Jurkat, Clone E6-1 (cell line): ENCODE measurements at regions not wholly inside any gene's neighbourhood (a gene's known extent, or its start where the extent isn't known, plus 50 kb on each side); places are given as distances from the start of the nearest gene placed in this dataset.

Source experiments
- DNase-seq: peaks from one replicate; pipeline ENCODE4 v3.0.0-alpha.2; 2011; ENCODE audit warnings: low read depth, low spot score
- H3K4me3 ChIP-seq: 2 replicates; pipeline ENCODE4 v1.5.1; 2011; ENCODE audit warnings: mild to moderate bottlenecking, low read length, control low read depth, moderate library complexity

DNA sequence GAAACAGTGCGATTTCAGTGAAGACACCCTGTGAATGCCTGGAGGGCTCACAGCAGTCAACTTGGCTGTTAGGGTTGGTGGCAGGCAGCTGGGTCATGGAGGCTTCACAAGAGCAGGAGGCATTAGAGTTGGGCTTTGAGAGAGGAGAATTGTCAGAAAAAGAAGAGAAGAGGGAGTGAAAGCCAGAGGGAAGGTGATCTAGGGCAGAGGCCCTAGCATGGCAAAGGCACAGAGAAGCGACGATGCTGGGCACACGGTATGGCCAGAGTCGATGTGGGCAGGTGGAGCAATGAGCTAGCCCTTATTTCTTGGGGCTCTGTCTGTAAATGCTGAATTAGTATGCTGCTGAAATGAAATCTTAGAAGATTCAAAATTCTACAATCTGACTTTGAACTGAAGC is 52.6 kb upstream of the OLFM4 start:
- no peak overlapping the region for H3K4me3 ChIP-seq
- DNase-seq = no peak

DNA sequence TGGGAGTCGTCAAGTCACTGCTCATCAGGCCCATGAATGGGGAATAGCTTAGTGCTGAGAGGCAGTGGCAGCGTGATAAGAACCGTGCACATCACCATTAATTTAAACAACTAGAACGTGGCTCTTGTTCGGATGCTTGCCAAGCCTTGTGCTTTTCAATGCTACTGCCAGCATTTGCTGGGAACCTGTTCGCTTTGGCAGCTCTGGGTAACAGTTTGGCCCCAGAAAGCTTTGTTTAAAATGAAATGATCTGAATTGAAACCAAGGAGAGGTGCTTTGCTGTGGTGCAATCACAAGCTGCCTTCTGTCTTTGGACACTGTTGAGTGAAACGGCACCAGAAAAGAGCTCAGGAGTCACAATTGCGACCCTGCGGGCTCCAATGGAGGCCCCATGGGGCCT is 53.5 kb upstream of the OLFM4 start:
- no peak for DNase-seq

DNA sequence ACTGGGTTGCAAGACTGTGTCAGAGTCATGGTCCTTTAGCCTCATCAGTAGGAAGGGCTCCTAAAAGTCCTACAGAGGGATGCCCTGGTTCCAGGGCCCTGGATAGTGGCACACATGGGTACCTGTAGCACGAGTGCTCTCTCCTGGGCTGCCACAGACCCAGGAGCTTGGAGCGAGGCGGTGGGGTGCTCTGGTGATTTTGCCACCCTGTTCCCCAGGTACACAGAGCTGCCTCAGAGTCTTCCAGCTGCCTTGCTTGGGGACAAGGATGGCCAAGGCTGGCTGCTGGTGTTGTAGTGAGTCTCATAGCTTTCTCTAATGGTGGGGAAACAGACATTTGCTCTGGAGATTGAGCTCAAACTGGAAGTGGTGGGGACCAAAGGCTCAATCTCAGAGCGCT is 53.9 kb upstream of the OLFM4 start:
- no peak for DNase-seq
- H3K4me3 ChIP-seq = no peak overlapping the region

More for the DNA sequence above, 53.5 kb upstream of the OLFM4 start:
- H3K4me3 ChIP-seq = no peak overlapping the region

DNA sequence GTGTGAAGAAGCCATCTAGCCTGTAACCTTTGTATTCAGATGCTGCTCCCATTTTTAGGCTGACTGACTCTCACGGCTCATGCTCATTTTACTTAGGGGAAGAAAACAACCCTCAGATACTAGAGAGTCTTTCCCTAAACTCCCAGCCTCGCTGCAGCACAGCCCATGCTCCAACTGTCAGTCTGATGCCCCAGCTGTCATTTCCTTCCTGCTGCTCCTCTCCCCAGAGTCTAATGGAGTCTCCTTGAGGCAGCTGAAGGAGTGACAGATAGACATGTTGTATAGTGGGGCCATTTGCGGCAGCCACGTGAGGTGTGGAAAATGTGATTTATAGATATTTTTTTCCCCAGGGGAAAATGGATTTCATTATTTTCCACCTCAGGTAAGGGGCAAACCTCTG is 59.2 kb upstream of the OLFM4 start:
- no peak overlapping the region for H3K4me3 ChIP-seq
- no peak for DNase-seq

DNA sequence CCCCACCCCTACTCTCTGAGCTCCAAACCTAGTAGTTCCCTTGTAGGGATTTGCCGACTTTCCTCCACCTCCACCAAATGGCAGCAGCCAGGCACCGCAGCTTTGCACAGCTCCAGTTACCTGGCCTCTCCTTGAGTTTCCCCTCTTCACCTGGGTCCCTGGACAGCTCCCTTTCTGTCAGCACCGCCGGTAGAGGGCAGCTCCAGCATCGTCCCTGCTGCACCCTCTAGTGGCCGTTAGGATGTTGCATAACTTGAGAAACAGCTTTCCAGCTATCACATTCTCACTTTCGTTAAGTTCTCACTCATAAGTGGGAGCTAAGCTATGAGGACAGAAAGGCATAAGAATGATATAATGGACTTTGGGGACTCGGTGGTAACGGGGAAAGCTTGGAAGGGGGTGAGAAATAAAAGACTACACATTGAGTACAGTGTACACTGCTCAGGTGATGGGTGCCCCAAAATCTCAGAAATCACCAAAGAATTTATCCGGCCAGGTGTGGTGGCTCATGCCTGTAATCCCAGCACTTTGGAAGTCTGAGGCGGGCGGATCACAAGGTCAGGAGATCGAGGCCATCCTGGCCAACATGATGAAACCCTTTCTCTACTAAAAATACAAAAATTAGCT is 60.4 kb upstream of the OLFM4 start:
- no peak overlapping the region for H3K4me3 ChIP-seq
- DNase-seq = peak; percentile 58

DNA sequence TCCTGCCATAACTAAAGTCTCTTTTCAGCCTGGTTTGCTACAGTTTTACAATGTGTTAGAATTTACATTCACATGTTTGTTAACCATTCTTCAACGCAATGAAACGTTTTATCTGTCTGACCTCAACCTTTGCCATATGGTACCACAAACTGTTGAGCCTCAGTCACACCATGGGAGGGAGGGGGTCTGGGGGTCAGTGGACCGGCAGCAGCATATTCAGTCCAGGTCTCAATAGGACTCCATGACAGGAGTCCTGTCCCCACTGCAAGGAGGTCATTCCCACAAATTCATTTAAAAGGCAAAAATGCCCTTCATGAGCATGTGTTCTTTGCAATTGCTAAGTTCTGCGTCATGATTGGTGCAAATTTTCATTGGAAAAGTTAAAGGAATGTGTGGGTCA is 66.6 kb upstream of the OLFM4 start:
- no peak for DNase-seq
- no peak overlapping the region for H3K4me3 ChIP-seq

DNA sequence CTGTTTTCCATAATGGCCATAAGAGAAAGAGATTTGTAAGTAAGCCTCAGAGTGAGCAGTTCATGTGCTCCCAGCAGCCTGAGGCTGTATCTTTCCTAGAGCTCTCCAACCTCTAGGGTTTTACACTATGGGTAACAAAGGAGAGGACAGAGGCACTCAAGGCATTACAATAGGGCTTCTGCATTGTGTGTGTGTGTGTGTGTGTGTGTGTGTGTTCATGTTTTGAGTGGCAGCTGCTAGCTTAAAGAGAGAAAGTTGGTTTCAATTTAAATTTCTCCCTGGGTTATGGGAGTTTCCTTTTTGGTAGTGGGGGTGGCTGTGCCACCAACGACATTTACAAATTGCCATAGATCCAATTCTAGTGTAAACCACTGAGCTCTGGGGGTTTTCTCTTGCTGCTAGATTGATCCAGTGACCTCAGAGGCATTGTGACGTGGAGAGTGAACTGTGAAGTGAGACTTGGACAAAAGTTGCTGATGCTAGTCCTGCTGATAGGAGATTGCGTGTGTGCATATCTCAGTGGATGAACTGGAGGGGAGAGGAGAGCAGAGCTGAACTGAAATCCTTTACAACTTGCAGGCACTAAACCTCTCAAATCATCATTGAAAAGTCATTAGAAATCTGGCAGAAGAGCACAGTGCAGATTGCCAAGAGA is 67.2 kb upstream of the OLFM4 start:
- no peak overlapping the region for H3K4me3 ChIP-seq
- DNase-seq = no peak

DNA sequence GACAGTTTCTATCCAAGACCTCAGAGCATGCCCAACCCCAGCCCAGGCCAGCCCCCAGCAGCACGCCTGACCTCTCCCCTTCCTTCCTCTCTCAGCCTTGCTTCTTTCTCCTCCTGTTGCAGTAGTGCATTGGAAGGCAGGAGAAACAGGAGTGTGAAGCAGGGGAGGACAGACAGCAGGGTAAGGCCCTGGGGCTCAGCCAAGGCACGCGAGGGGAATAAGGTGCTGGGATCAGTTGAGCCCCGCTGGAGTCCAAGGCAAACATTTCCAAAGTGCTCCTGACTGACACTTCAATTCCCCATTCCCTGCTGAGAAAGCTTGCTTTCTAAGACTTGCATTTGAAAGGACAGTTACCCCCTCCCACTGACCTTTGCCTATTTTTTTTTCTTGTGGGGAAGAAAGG is 73.1 kb upstream of the OLFM4 start:
- no peak for DNase-seq
- no peak overlapping the region for H3K4me3 ChIP-seq

DNA sequence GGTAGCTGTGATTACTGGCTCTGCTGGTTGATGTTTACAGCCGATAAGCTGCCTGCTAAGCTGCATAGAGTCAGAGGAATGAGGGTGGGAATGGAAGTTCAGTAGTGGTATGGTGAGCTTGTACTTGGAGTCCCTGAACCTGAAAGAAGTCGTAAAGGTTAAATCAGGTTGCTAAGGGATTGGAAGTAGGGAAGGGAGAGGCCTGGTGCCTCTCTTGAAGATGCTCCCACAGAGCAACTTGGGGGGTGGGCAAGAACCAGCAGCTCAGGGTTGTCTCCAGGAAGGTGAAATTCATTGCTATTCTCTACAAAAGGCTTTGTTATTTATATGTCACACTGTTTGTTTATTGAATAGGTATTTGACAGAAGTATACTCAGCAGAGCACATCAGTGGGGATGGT is 73.8 kb upstream of the OLFM4 start:
- DNase-seq = no peak
- no peak overlapping the region for H3K4me3 ChIP-seq

DNA sequence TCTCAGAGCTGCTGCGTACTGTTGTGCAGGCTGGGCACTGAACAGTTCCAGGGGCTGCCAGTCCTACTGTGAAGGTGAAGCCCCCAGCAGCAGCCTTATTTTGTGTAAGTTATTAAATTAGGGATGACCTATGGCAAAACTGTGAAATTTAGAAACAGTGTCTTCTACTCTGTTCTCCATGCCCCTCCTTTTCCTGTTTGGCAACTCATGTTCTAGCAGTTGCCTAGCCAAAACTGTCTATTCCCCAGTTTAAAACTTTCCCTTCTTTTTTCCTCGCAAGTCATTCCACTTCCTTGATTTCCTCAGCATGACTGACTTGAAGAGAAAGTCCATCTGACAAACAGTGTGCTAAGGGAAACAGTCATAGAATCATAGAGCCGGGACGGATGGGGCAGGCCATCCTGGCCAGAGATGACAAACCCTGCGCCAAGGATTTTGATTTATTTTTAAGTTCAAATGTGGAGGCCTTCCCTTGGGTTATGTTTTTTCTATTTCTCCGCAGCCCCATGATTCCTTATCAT is 78.1 kb upstream of the OLFM4 start:
- DNase-seq = no peak
- H3K4me3 ChIP-seq = no peak overlapping the region

DNA sequence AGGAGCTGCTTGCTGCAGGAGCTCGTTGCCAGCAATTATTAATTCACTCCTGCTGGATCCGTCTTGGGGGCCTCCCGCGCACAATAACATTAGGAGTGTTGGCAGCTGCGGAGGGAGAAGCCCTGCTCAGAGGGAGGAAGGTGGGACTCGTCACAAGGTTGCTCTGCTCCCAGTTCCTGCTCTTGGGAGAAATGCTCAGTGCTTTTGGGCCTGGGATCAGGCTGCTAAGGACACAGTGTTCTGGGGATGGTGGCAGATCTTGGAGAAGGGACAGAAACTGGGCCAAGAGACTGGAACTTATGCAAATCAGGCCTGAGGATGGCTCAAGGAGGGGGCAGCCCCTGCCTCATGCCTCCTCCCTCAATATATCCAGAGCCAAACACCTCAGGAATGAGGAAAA is 78.9 kb upstream of the OLFM4 start:
- DNase-seq = no peak
- no peak overlapping the region for H3K4me3 ChIP-seq

DNA sequence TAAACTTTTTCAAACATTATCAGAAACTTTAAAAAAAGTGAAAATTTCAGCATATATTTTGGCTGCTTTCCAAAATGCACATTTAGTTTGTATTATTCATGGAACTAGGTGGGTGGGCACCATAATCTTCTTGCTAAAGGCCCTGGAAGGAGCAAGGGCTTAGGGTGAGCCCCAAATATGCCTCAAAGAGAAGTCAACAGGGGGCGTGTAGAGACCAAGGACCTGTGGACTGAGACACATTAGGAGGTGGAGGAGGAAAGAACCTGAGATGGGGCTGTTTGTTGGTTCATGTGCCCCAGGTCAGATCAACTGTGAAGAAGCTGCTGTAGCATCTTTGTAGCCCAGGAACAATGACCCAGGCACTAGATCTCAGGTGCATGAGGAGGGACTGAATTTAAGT is 79.6 kb upstream of the OLFM4 start:
- no peak overlapping the region for H3K4me3 ChIP-seq
- no peak for DNase-seq

DNA sequence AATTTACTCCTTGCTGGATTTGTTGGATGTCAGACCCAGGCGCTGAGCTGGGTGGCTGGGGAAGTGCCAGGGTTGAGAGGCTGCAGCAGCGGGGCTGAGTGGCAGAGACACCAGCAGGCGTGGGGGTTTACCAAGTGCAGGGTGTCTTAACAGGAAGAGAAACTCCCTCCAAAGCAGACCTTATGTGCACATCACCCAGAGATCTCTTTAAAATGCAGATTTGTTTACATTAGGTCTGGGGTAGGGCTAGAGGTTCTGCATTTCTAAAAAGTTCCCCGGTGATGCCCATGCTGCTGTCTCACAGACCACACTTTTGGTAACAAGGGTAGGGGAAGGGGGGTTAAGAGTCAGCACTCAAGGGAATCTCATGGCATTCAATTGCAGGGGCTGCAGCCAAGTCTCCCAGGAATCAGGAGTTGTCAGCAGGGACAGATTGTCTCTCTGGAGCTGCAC is 80.7 kb upstream of the OLFM4 start:
- H3K4me3 ChIP-seq = no peak overlapping the region
- no peak for DNase-seq

DNA sequence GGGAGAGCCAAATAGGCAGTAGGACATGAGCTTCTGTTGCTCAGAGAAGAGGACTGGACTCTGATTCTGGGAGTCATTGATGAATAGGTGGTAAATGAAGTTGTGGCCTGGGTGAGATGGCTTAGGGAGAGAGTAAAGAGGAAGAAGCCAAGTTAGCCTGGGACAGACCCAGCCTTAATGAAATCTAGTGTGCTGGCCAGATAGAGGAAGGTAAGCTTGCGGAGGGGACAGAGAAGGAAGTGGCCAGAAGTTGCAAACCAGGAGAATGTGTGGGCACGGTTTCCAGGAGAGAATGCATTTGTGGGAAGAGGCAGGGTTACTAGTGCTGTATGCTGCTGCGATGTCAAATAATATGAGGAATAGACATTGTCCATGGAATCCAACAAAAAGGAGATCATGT is 83.3 kb upstream of the OLFM4 start:
- DNase-seq = no peak
- no peak overlapping the region for H3K4me3 ChIP-seq

DNA sequence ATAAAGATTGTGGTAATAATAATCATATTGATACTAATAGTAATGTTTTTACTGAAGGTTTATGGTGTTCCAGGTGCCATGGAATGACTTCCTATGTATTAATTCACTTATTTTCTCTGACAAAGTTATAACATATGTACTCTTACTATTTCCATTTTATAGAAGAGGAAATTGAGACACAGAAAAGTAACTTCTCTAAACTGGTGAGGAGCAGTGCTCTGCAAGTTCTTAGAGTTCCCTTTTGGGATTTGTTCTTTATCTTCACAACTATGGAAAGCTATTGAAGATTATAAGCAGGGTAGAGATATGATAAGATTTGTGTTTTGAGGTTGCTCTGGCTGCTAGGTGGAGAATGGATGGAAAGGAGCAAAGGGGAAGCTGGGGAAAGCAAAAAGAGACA is 83.9 kb upstream of the OLFM4 start:
- no peak for DNase-seq
- no peak overlapping the region for H3K4me3 ChIP-seq

DNA sequence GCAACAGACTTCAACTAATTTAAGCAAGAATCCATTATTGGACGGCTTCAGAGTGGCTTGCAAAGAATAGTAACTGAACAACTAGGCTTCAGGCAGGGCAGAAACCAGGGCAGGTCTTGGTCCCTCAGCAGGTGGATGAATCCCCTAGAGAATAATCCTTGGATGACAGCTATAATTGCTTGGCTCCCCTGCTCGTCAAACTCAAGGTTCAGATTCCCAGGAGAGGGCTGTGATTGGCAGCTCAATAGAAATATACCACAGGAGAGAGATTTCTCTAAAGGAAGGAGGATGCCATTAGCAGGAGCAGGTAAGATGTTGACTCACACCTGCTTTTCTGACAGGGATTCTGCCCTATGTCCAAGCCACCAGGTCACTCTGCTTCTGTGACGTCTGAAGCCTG is 89.6 kb upstream of the PCDH8 start:
- no peak overlapping the region for H3K4me3 ChIP-seq
- DNase-seq = no peak

DNA sequence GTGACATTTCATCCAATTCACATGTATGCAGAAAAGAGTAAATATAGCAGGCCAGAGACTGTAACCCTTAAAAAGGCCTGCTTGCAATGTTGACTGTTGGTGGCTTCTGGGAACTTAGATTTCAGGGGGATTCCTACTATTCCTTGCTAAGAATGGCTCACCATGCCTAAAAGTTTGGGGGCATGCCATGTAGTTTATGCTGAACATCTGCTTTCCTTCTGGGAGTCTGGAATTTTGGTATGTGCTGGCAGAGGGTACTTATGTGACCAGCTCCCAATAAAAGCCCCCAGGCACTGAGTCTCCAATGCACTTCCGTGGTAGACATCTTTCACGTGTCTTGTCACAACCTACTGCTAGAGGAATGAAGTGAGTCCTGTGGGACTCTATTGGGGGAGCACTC is 88.4 kb upstream of the PCDH8 start:
- no peak for DNase-seq
- no peak overlapping the region for H3K4me3 ChIP-seq

DNA sequence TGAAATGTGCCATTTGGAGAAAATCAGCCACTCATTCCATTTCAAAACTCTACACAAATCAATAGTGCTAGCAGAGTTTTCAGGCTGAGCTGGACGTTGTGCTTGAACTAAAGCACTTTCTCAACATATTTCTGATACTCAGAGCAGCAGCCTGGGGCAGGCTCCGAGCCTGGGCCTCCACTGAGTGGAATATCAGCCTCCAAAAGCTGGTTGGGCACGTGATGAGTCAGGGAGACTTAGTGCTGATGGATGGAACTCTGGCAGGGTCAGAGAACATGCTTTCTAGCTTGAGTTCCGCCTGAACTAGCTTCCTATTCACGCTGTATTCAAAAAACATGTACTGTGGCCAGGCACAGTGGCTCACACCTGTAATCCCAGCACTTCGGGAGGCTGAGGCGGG is 85.8 kb upstream of the PCDH8 start:
- H3K4me3 ChIP-seq = no peak overlapping the region
- no peak for DNase-seq

DNA sequence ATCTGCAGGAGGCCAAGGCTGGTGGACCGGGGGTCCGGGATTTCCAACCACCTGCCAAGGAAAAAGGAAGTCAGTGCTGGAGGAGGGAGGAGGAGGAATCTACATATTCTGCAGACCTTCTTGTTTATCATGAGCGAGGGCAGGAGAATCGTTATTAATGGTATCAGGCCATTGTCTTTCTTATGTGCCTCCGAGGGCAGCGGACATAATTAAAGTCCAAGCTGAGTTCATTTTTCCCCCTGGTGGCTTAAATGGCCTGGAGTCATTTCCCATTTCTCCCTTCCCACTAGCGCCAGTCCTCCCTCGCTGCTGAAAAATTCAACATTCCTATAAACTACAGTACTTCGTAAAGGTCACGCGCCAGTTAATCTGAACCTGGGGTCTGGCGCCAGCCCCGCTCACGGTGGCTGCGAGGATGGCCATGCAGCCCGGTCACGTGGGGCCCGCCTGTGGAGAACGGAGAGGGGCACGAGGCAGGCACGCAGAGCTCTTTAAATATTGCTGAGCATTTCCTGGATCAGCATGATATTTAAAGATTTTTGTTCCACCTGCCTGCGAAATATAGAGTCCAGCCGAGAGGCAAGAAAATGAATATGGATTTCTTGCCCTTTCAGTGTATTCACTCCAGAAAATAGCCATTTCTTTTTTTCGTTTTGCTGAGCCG is 85.2 kb upstream of the PCDH8 start:
- no peak overlapping the region for H3K4me3 ChIP-seq
- no peak for DNase-seq

DNA sequence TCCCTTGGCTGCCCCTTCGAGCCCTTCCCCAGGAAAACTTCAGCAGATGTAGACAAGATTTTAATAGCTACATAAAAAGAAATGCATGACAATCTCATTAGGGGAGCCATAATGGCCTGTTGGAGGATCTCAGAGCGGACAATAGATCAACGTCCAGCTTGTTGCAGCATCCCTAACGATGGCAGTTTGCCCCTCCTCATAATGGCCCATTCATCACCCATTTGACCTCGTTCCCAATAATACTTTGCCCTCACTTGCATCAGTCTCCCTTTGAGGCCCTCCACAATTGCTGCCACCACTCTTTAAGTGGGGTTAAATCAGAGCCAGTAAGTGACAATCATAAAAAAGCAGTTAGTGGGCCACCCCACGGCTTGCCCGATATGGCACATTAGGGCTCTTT is 84.7 kb upstream of the PCDH8 start:
- no peak overlapping the region for H3K4me3 ChIP-seq
- no peak for DNase-seq

DNA sequence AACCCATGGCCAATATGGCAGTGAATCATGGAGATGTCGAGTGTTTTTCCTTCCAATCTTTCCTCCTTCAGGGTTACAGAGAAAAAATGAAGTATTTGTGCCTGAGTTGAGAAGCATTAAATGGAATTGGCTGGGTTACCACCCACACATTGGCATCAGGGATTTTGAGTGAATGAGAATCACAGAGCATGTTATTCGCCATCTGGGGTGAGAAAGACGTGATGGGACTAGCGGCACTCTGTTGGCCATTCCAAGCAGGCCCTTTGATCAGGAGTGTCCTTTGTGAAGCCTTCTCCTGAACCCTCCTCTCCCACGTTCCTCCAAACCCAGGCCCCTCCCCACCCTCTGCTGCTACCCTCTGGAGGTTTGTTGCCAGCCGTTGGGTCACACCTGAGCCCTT is 84.2 kb upstream of the PCDH8 start:
- no peak for DNase-seq
- H3K4me3 ChIP-seq = no peak overlapping the region
